ENCODE measurements at regions not wholly inside any gene's neighbourhood (a gene's known extent, or its start where the extent isn't known, plus 50 kb on each side); places are given as distances from the start of the nearest gene placed in this dataset.

DNA sequence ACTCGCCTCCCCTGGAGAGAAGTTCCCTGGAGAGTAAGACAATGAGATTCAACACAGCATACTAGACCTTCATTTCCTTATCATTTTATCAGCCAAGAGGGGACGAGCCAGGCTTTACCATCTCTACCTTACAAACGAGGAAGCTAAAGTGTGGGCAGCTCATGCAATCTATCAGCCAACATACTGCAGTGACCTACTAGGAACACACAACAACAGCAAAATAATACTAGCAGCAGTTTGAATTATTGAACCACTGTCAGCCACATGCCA, 60.0 kb upstream of the TEX51 start:
- Histone ChIP-seq H4K20me1 (ENCODE audit: control insufficient read depth, extremely low read depth, insufficient read depth, low read length) (no peaks in the 10 kb centered on the region), H3K36me3 (ENCODE audit: control insufficient read depth, insufficient read depth, low read length) (no peaks in the 10 kb centered on the region), H3K9ac (ENCODE audit: insufficient read depth, low read length) (no peak overlapping the region), H3K79me2 (ENCODE audit: control insufficient read depth, insufficient read depth, low read length) (no peaks in the 10 kb centered on the region), H2AFZ (ENCODE audit: low read length) (no peak overlapping the region), H3K4me1 (ENCODE audit: control insufficient read depth, extremely low read depth, insufficient read depth, low read length) (no peaks in the 10 kb centered on the region), H3K4me2 (ENCODE audit: extremely low read depth, insufficient read depth, low read length) (no peak overlapping the region), H3K27me3 (ENCODE audit: control insufficient read depth, insufficient read depth, low read length) (no peaks in the 10 kb centered on the region), H3K4me3 (replicated peaks in 1 of 4; ENCODE audit: control extremely low read depth in 1 of 4, insufficient read depth in 1 of 4, low read depth in 3 of 4, low read length in 4 of 4) (no peak overlapping the region), H3K27ac (ENCODE audit: insufficient read depth, low read length) (no peak overlapping the region), H3K9me3 (ENCODE audit: control insufficient read depth, insufficient read depth, low read depth, low read length) (no peaks in the 10 kb centered on the region)
- TF ChIP-seq, protein P1, sequence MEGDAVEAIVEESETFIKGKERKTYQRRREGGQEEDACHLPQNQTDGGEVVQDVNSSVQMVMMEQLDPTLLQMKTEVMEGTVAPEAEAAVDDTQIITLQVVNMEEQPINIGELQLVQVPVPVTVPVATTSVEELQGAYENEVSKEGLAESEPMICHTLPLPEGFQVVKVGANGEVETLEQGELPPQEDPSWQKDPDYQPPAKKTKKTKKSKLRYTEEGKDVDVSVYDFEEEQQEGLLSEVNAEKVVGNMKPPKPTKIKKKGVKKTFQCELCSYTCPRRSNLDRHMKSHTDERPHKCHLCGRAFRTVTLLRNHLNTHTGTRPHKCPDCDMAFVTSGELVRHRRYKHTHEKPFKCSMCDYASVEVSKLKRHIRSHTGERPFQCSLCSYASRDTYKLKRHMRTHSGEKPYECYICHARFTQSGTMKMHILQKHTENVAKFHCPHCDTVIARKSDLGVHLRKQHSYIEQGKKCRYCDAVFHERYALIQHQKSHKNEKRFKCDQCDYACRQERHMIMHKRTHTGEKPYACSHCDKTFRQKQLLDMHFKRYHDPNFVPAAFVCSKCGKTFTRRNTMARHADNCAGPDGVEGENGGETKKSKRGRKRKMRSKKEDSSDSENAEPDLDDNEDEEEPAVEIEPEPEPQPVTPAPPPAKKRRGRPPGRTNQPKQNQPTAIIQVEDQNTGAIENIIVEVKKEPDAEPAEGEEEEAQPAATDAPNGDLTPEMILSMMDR (conservative IDR thresholded peaks at IDR 0.05 in 1 of 2, IDR thresholded peaks at IDR 0.05 in 1 of 2; ENCODE audit: low read depth in 1 of 2, low read length in 2 of 2), result no peak
- no peak for TF ChIP-seq EZH2 (IDR thresholded peaks at IDR 0.05; ENCODE audit: low read length, missing control alignments)
- no peak for DNase-seq (ENCODE audit: low read depth in 2 of 2)

DNA sequence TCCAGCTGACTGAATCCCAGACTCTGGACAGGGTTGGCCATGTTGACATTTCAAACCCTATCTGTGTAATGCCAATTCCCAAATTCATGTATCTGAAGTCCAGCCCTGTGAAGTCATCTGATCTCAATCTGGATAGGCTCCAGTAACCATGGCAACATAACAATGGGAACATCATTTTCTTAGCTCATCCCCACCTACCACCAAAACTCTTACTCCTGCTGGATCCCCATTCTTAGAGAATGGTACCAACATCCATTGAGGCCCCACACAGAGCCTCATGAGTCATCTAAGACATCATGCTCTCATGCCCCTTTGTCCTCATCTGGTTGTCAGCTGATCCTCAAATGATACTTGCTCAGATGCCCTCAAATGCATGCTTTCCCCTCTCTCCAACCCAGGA, 58.9 kb upstream of the TEX51 start:
- TF ChIP-seq EZH2 (IDR thresholded peaks at IDR 0.05; ENCODE audit: low read length, missing control alignments), result no peak
- TF ChIP-seq, protein P1 (conservative IDR thresholded peaks at IDR 0.05 in 1 of 2, IDR thresholded peaks at IDR 0.05 in 1 of 2; ENCODE audit: low read depth in 1 of 2, low read length in 2 of 2), result no peak

DNA sequence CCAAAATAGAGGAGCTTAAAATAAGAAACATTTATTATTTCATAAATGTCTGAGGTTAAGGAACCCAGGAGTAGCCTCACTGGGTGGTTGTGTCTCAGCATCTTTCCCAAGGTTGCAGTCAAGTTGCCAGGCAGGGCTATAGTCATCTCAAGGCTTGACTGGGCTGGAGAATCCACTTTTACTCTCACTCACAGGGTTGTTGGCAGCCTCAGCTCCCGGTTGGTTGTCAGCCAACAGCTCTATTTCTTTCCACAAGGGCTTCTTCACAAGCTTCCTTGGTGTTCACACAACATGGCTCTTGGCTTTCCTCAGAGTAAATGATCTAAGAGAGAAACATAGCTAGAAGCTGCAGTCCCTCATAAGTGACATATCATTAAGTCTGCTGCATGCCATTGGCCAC, 55.6 kb upstream of the TEX51 start:
- H2AFZ ChIP-seq (ENCODE audit: low read length), result no peak overlapping the region
- TF ChIP-seq, protein P1 (conservative IDR thresholded peaks at IDR 0.05 in 1 of 2, IDR thresholded peaks at IDR 0.05 in 1 of 2; ENCODE audit: low read depth in 1 of 2, low read length in 2 of 2), result no peak
- no peak for TF ChIP-seq EZH2 (IDR thresholded peaks at IDR 0.05; ENCODE audit: low read length, missing control alignments)
- H3K27ac ChIP-seq (ENCODE audit: insufficient read depth, low read length), result no peak overlapping the region
- no peak overlapping the region for H3K4me3 ChIP-seq (replicated peaks in 1 of 4; ENCODE audit: control extremely low read depth in 1 of 4, insufficient read depth in 1 of 4, low read depth in 3 of 4, low read length in 4 of 4)
- H3K36me3 ChIP-seq (ENCODE audit: control insufficient read depth, insufficient read depth, low read length), result no peaks in the 10 kb centered on the region
- no peaks in the 10 kb centered on the region for H3K27me3 ChIP-seq (ENCODE audit: control insufficient read depth, insufficient read depth, low read length)
- no peak overlapping the region for H3K4me2 ChIP-seq (ENCODE audit: extremely low read depth, insufficient read depth, low read length)
- H3K9ac ChIP-seq (ENCODE audit: insufficient read depth, low read length), result no peak overlapping the region
- no peaks in the 10 kb centered on the region for H3K9me3 ChIP-seq (ENCODE audit: control insufficient read depth, insufficient read depth, low read depth, low read length)
- no peaks in the 10 kb centered on the region for H4K20me1 ChIP-seq (ENCODE audit: control insufficient read depth, extremely low read depth, insufficient read depth, low read length)
- H3K4me1 ChIP-seq (ENCODE audit: control insufficient read depth, extremely low read depth, insufficient read depth, low read length), result no peaks in the 10 kb centered on the region
- H3K79me2 ChIP-seq (ENCODE audit: control insufficient read depth, insufficient read depth, low read length), result no peaks in the 10 kb centered on the region
- DNase-seq (ENCODE audit: low read depth in 2 of 2), result no peak

More for the DNA sequence above, 58.9 kb upstream of the TEX51 start:
- no peak overlapping the region for H3K9ac ChIP-seq (ENCODE audit: insufficient read depth, low read length)
- no peaks in the 10 kb centered on the region for H4K20me1 ChIP-seq (ENCODE audit: control insufficient read depth, extremely low read depth, insufficient read depth, low read length)
- DNase-seq (ENCODE audit: low read depth in 2 of 2), result no peak
- H3K4me1 ChIP-seq (ENCODE audit: control insufficient read depth, extremely low read depth, insufficient read depth, low read length), result no peaks in the 10 kb centered on the region
- H3K27me3 ChIP-seq (ENCODE audit: control insufficient read depth, insufficient read depth, low read length), result no peaks in the 10 kb centered on the region
- H3K9me3 ChIP-seq (ENCODE audit: control insufficient read depth, insufficient read depth, low read depth, low read length), result no peaks in the 10 kb centered on the region
- H2AFZ ChIP-seq (ENCODE audit: low read length), result no peak overlapping the region
- H3K4me2 ChIP-seq (ENCODE audit: extremely low read depth, insufficient read depth, low read length), result no peak overlapping the region
- no peaks in the 10 kb centered on the region for H3K36me3 ChIP-seq (ENCODE audit: control insufficient read depth, insufficient read depth, low read length)
- H3K4me3 ChIP-seq (replicated peaks in 1 of 4; ENCODE audit: control extremely low read depth in 1 of 4, insufficient read depth in 1 of 4, low read depth in 3 of 4, low read length in 4 of 4), result no peak overlapping the region
- H3K27ac ChIP-seq (ENCODE audit: insufficient read depth, low read length), result no peak overlapping the region
- no peaks in the 10 kb centered on the region for H3K79me2 ChIP-seq (ENCODE audit: control insufficient read depth, insufficient read depth, low read length)
